Stimulated activated CD8-positive, alpha-beta memory T cell treated with anti-CD3 and anti-CD28 coated beads, Interleukin-4, amount 100 ng/mL, for 48 hours (primary cell): ENCODE measurements at regions not wholly inside any gene's neighbourhood (a gene's known extent, or its start where the extent isn't known, plus 50 kb on each side); places are given as distances from the start of the nearest gene placed in this dataset.
"Not testable (repeated sequence)": the region's sequence is repeated elsewhere in the genome, so short reads cannot be mapped to it uniquely, and the experiment has no call there.

Experiments
- DNase-seq: peaks from one replicate; pipeline ENCODE4 v3.0.0-alpha.2; 2020

DNA sequence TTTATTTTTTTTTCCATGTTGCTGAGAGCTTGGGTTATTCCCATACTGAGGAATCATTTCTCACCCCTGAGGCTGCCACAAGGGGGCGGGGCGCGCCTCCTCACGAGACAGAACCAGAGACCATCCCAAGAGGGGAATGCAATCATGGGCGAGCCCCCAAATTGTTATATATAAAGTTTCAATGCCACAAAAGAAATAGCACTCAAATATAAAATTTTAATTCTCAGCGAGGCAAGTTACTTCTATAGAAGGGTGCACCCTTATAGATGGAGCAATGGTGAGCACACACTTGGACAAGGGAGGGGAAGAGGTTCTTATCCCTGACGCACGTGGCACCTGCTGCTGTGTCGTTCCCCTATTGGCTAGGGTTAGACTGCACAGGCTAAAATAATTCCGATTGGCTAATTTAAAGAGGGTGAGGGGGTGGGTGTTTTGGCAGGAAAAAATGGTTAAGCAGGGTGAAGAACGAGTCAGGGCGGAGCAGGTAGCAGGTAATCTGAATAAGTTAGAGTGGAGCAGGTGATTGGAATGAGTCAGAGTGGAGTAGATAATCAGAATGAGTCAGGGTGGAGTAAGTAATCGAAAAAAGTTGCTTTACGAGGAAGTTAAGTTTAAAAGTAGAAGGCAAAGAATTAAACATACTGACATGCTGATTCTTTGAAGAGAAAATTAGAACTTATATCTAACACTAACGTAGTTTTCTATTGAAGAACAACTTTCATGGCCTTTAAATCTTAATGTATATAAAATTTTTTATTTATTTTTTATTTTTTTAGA lies 177.5 kb downstream of the MTCL1 start:
- DNase-seq = no peak

- DNase-seq = no peak
Observed at GRCh38 chr18:8883409-8883668, 178.0 kb downstream of the MTCL1 start.

GRCh38 chr18:8887877-8888276 lies 182.5 kb downstream of the MTCL1 start:
- DNase-seq = not testable (repeated sequence)

- no peak for DNase-seq
Observed at GRCh38 chr18:8889489-8889888, 184.1 kb downstream of the MTCL1 start.

DNA sequence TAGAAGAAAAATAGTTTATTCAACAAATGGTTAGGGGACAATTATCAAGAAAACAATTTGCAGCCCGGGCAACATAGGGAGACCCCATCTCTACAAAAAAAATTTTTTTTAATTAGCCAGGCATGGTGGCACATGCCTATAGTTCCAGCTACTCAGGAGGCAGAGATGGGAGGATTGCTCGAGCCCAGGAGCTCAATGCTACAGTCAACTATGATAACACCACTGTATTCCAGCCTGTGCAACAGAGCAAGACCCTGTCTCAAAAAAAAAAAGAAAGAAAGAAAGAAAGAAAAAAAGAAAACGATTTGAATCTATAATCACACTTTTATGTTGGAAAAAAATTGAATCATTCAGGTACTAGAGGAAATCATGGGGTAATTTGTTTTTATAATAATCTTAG lies 185.1 kb downstream of the MTCL1 start:
- DNase-seq = not testable (repeated sequence)

DNA sequence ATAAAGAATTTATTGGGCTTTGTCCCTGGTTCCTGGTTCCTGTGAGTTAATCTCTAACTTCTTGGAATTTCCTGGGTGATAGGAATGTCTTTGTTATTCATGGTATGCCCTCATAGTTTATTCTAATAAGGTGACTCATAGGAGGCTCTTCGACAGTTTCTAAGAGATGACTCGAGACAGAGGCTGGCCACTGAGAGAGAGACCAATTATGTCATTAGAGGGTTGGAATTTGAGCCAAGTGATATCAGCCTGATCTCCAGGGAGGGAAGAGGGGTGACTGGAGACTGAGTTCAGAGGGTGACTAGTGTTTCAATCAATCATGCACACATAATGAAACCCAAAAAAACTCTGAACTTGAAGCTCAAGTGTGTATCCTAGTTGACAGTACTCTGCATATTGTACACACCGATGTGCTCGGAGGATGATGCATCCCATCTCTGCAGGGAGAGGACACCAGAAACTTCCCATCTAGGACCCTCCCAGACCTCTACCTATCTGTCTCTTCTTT lies 185.7 kb downstream of the MTCL1 start:
- DNase-seq = no peak

GRCh38 chr18:8893221-8893620 lies 187.9 kb downstream of the MTCL1 start:
- DNase-seq = no peak

GRCh38 chr18:8893628-8894231 lies 188.4 kb downstream of the MTCL1 start:
- DNase-seq = no peak

DNA sequence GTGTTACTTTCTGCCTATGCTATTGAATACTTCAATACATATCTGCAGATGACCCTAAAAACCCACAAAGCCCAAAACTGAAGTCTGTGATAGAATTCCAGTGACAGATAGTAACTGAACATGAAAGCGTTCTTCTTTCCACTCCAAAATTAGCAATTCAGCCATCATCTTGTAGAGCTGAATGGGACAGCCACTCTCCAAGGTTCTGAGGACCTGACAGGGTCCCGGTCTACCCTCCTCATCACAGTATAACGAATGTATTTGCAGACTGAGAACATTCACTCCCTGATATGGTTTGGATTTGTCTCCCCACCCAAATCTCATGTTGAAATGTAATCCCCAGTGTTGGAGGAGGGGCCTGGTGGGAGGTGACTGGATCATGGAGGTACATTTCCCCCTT lies 189.5 kb downstream of the MTCL1 start:
- DNase-seq = no peak

GRCh38 chr18:8895341-8895740 lies 190.0 kb downstream of the MTCL1 start:
- DNase-seq = no peak

DNA sequence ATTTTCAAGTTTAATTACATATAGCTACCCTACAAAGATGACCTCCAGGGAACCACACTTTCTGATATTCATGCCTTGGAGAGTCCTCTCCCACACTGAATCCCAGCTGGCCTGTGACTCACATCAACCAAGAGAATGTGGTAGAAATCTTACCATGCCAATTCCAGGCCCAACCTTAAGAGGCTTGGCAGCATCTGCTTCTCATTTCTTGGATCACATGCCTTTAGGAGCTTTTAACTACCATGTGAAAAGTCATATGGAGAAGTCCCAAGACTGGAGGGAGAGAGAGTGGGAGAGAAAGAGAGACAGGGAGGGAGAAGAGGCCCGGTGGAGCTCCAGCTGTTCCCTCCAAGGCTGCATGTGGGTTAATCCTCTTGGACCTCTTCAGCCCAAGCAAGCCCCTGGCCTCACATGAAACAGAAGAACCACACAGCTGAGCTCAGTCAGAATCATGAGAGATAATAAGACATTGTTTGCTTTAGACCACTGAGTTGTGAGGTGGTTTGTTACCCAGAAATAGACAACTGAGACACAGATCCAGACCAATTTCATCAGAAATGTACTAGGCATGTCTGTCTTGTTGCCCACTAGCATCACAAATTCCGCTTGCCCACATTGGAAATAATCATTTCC lies 190.7 kb downstream of the MTCL1 start:
- DNase-seq = no peak

GRCh38 chr18:8899000-8899399 lies 193.6 kb downstream of the MTCL1 start:
- DNase-seq = no peak

DNA sequence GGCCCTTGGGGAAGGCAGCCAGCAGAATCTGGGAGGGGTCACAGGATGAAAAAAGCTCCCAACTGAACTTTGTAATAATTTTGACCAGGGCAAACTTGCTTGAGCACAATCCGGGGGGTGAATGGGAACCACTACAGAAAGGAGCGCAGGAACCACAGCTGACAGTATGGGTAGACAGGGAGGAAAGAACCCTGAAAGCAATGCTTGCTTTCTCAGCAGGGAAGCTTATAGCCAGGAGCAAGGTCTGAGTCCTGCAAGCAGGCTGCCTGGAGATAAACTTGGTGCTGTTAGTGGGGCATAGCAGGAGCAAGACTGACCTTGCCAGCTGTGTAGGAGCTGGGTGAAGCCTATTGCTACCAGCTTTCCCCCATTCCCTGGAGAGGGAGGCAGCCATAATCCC lies 195.2 kb downstream of the MTCL1 start:
- no peak for DNase-seq

- no peak for DNase-seq
Observed at GRCh38 chr18:8901019-8901418, 195.7 kb downstream of the MTCL1 start.

DNA sequence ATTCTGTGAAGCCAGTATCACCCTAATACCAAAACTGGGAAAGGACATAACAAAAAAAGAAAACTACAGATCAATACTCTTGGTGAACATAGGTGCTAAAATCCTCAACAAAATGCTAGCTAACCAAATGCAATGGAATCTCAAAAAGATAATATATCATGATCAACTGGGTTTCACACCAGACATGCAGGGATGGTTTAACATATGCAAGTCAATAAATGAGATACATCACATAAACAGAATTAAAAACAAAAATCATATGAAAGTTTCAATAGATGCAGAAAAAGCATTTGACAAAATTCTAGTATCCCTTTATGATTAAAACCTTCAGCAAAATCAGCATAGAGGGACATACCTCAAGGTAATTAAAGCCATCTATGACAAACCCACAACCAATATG lies 198.2 kb upstream of the NDUFV2 start:
- DNase-seq = no peak

GRCh38 chr18:8908792-8909510 lies 193.5 kb upstream of the NDUFV2 start:
- no peak for DNase-seq

- no peak for DNase-seq
Observed at GRCh38 chr18:8910186-8910822, 192.2 kb upstream of the NDUFV2 start.

GRCh38 chr18:8910843-8911242 lies 191.7 kb upstream of the NDUFV2 start:
- no peak for DNase-seq

DNA sequence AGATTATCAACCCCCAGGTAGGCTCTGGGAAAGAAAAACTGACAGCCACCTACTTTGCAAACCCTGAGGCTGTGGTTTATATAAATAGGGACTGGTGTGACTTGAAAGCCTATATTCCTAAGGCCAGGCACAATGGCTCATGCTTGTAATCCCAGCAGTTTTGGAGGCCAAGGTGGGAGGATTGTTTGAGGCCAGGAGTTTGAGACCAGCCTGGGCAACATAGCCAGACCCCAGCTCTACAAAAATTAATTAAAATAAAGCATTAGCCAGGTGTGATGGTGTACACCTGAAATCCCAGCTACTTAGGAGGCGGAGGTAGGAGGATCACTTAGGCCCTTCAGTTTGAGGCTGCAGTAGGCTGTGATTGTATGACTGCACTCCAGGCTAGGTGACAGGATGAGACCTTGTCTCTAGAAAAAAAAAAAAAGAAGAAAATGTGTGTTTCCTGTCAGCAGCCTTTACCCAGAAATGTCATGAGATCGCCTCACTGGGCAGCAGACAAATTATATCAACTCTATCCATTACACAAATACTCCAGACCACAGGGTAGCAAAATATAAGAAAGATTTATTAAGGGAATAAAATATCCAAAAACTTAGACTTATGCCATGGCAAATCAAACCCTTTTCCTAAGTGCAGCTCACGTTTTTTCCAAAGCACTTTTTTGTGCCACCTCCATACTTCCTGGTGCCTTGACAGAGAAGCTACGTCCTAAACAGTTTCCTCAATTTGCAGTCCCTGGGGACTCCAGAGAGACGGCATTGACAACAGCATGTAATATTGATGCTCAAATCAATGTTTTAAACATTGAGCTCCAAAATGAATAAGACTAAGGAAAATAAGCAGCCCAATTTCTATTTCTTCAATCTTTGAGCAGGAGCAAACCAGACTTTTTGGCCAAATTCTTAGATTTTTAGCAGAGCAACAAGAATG lies 190.8 kb upstream of the NDUFV2 start:
- DNase-seq = no peak

GRCh38 chr18:8912348-8913326 lies 189.9 kb upstream of the NDUFV2 start:
- no peak for DNase-seq
